NCI-H1436 (cell line): ENCODE measurements at regions not wholly inside any gene's neighbourhood (a gene's known extent, or its start where the extent isn't known, plus 50 kb on each side); places are given as distances from the start of the nearest gene placed in this dataset.

Experiments used
- DNase-seq: peaks from one replicate; lab custom pipeline; 2025; lab: John Stamatoyannopoulos, UW

DNA sequence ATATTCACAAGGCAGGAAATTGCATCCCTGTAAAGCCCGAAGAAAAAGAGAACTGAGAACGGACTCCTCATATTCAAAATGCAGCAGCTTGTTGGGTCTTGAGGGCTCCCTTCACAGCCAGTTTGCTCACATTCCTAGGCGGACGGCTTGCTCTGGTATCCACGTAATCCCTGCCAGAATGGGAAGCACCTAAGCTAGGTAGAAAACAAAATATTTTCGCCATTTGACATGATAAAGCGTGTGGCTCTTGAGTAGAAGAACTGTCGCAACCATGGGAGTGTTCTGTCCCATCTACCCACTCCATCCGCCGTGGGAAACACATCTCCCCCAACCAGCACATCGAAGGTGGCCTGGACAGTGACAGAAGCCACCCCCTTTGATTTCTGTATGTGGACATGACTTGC is 183.1 kb downstream of the GAS1 start:
- DNase-seq, result no peak

DNA sequence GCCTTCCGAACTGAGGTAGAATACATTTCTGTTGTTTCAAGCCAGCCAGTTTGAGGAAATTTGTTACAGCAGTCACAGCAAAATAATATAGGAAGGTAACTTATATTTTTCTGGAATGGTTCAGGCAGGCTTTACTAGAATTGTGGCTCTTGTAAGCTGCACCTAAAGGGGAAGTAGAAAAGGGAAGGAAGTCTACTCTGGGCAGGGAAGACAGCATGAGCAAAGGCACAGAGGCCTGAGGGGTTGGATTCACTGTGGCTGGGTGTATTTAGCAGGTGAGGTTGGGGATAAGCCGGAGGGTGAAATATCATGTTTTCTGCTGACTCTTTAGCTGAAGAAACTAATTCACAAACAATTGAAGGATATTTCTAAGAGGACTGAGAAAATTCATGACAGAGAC is 183.5 kb downstream of the GAS1 start:
- no peak for DNase-seq

DNA sequence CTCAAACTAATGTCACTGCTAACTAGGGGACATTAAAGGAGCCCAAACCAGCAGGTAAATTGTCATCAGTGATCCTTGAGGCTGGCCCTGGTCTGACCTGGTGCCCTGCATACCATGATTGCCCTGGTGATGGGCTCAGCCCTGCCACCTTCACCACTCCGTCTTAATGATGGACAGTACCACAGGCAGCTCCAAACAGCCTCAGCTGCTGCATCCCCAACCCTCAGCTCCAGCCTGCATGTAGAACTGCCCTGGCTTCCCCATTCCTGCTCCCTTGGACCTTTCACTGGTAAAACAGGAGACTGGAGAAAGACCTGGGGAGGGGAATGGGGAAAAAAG is 190.0 kb downstream of the GAS1 start:
- DNase-seq, result no peak

DNA sequence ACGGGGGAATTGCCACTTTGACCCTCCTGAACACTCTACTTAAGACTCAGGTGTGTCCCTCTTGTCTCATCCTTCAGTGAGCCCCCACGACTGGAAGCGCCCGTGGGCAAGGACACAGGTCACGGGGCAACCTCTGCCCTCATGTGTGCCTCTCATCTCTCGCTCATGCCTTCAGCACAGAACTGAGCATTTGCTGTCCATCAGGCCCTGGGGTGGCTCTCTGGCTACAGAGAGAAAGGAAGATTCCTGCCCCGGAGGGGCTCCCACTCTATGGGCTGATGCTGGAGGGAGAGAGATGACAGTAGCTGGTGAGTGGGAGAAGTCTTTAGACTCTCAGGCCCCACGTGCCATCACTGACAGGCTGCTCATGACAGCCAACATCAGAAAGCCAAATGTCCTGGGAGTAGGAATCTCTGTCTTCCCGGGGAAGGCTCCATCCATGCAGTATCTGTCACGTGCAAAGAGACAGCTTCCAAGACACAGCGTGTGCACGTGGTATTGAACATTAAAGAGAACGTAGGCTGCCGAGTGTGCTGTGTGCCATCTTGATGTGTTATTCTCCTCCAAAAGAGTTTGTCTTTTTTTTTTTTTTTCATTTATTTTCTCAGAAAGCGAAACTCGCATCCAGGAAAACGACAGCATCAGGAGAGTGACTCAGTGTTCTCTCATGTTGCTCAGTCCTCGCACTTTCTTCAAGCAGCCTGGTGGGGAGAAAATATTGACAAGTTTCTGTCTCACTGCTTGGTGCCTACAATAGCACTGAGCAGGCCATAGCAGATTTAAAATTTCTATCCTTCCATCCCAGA is 190.5 kb downstream of the GAS1 start:
- no peak for DNase-seq

DNA sequence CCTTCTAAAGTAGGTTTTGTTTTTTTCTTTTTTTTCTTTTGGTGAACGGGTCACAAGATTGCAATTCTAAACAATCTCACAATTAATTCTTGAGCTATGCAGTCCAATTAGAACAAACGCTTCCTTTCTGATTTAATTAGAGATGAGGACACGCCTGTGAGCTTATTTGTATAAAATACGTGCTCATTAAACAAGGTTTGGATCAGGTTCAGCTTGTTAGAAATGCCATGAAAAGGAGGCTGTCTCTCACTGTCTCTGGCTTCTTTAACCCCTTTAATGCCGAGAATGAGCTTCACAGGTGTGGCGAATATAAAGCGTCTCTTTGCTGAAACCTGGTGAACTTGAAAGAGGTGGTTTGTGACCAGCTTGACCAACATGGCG is 191.8 kb downstream of the GAS1 start:
- DNase-seq, result no peak

DNA sequence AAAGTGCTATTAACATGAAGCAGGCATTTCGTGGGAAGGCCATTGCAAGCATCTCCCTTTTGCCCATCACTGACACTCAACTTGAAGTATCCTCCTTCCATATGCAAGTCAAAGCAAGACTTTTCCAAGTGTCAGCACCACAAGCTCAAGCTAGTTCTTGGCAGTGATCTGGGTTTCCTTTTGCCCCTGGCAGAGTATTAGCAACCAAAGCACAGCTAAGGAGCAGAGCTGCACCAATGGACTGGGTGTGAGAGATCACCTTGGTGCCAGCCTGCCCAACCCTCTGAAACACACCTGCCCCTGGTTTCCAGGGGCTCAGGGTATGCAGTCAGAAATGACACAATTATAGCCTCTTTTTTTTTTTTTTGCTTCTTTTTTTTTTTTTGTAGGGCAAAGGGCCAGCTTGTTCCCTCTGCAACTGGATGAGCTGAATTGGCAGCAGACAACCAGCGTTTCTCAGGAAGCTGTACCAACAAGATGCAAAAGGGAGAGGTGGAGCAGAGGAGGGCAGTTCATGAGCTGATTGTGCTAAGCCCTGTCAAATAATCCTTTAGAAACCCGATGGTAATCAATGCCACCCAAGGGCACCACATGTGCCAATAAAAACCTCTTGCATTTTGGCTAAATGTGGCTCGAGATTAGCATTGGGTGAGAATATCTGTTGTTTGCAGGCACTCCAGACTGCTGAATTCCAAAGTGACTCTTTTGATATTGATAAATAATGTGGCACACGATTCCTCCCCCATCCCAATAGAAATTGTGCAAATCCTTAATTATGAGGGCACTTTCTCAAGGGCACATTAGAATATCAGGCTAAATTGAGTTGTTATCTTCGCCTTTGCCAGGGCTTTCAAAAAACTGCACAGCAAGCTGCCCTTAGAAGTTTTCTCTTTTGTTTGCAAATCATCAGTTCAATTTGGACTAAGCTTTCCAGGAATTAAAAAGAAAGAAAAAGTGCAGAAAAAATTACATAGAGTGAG is 192.4 kb downstream of the GAS1 start:
- DNase-seq, result no peak

DNA sequence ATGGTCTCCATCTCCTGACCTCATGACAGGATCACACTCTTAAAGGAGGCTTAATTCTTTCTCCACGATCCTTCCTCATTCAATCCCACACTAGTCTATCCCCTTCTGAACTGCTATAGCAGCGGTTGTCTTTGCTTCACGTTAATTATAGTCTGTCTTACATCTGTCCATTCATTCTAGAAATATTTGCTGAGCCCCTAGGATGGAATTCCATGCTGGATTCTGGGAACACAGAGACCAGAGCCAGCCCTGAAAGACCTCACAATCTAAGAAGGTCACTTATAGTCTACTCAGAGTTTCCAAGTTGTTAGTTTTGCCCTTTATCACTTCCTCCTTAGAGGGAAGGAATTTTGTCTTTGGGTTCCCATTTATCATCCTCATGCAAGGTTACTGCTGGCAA is 193.5 kb downstream of the GAS1 start:
- DNase-seq, result no peak

DNA sequence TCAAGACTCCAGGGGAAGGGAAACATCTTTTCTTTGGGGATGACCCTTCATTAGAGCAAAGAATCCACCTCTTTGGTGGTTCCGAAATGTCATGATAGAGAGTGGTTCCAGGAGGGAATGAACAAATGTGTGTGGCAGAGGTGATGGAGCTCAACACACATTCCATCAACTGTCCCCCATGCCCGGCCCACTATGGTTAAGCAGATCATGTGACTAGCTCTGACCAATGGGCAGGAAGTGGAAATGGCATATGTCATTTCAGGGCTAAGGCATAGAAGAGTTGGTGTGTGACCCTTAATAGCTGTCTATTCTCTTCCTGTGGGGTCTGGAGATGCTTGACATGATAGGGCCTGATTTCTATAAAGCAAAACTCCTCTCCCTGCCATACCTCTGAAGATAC is 194.6 kb downstream of the GAS1 start:
- no peak for DNase-seq

DNA sequence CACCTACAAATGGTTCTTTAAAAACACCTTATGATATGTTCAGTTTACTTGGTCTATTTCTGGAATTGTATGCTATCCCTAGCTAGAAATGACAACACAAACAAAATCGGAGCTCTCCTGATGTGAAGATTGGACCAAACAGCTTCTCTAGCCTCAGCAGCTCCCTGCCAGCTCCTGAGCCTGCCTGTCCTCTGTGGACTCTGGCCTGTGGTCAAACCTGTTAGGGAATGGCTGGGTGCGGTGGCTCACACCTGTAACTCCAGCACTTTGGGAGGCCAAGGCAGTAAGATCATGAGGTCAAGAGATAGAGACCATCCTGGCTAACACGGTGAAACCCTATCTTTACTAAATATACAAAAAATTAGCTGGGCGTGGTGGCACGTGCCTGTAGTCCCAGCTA is 195.3 kb downstream of the GAS1 start:
- DNase-seq, result no peak

DNA sequence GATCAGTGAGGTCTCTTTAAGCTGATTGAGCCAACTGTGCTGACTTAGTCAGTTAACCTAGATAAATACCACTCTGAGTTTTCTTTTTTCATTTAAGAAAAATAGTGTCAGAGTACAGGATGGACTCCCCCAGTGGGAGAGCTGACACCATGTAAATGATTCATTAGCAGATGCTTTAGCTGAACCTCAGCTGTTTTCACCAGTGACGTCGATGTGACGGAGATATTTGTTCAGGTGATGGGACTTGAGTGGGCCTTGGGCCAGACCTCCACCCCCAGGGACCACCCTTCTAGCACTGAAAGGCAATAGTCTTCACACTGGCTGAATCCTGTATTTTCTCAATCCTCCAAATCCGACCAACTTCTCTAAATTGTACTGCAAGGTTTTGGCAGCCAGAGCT is 196.1 kb downstream of the GAS1 start:
- no peak for DNase-seq

DNA sequence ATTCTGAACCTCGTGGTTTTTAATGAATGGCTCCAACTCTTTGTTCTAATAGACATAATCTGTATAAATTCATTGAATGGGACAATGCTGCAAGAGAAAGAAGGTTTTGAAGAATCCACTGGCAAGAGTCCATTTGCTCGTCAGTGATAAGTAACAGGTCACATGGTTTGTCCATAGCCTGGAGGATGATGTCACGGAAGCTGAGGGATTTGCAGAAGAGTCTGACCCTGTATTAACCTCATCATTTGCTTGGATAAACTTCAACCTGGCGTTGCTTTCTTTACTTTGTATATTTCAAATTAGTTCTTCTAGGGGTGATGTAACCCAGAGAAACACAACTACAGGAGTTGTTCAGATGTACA is 197.4 kb downstream of the GAS1 start:
- no peak for DNase-seq

DNA sequence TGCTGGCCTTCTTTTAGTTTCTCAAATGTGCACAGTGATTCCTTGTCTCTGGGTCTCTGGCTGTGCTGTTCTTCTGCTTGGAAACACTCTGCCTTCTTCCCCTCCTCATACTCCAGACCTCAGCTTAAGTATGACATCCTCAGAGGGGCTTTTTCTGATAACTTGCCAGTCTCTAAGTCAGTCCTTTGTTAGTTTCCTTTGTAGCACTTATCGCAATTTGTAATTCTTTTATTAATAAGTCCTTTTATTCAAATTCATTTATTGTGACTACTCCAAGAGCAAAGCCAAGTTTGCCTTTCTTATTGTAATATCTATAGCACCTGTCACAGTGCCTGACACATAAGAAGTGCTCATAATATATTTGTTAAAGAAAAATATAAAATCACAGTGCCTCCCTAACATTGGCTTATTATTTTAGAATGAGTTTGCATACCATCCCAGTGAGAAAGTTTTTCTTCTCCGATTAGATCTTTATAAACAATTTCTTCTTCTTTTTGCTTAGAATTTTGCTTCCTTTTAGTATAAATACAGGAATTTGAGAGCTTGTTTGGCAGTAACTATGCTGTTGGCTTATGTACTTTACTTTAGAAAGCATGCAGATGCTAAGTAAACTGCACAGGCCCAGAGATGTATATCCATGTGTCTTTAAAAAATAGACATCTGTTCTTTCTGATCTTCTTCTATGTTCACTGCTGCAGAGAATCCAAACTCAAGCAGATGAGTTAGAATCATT is 198.0 kb downstream of the GAS1 start:
- DNase-seq, result no peak

DNA sequence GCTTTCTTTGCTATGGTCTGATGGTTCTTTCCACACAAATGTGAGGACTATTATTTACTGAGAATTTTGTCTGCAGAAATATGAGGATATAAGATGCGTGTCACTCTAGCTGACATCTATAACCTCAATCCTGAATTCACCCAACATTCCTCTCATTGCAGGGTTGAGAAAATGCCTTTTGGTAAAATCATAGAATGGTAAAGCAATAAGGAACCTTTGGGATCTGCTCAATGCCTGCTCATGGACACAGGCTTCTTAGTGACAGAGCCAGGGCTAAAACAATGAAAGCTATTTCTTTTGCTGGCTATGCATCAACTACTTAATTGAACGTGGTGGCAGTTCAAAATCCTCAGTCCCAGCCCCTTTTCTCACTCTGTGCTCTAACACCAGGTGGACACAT is 199.6 kb downstream of the GAS1 start:
- no peak for DNase-seq

DNA sequence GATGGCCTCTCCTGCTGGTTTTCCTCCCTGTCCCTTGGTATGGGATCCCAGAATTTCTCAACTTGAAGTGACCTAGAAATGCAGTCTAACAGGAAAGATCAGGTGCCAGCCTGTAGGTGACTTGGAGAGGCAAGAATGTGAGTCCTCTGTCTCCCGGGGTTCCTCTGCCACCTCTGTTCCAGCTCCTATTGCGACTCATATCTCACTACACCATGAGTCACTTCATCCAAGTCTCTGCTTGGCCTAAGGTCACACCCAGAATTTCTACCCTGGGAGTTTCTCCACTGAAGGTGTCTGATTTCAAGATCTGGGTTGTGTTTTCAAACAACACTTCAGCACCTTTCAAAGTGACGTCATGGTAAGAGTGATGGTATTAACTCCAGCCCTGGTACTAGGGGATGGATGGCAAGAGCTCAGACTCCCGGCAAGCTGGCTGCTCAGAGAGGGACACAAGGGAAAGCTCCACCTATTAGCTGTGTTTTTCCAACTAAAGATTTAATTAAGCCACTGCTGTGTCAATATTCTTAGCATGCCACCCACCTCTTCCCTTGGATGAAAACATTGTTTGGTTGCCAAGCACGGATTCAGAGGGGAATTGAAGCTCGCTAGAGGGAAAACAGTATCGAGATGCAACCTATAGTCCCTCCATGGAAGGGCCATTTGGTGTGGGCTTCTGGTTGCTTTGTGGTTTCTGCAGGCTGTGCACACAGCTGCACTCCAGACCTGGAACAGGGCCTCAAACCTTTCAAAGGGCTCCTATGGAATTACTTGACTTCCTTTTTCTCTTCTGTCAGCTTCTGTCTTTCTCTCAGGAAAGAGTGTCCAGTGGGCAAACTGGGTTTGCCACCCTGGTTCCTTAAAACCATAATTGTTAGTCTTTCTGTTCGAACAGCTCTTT is 205.7 kb downstream of the GAS1 start:
- DNase-seq, result no peak

DNA sequence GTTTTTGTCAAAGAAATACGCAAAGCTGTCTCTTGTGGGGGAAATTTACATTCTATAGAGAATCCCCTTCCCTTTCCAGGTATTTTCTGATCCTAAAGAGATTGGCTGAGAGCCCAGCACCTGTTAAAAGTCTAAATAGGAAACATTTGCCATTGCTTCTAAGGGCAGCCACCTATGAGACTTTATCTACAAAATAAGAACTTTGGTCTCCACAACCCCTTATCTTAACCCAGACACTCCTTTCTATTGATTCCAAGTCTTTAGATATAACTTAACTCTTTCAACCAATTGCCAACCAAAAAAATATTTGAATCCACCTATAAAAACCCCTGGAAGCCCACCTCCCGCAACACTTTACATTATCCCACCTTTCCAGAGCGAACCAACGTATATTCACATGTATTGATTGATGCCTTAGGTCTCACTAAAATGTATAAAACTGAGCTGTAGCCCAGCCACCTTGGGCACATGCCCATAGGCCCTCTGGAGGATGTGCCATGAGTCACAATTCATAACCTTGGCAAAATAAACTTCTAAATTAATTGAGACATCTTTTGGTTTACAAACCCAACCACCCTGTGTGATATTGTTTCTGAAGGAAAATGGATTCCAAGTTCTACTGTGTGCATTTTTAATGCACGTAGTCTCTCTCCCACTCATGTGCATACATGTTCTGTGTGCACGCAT is 211.4 kb downstream of the GAS1 start:
- DNase-seq, result no peak

DNA sequence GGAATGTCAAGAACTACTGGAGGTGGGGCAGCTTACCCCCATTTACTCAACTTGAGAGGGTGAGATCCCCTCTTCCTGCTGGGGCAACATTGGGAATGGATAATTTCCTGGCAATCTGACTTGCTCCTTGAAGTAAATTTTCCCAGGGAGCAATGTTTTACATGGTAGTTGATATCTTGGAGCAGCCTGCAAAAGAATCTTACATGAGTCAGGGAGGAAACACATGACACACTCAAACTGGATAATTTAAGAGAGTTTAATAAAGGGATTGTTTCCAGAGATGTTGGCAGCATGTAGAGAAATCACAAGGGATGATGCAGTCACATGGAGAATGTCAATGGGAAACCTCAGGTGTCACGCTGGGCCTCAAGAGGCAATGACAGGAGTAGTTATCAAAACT is 212.5 kb downstream of the GAS1 start:
- DNase-seq, result no peak

DNA sequence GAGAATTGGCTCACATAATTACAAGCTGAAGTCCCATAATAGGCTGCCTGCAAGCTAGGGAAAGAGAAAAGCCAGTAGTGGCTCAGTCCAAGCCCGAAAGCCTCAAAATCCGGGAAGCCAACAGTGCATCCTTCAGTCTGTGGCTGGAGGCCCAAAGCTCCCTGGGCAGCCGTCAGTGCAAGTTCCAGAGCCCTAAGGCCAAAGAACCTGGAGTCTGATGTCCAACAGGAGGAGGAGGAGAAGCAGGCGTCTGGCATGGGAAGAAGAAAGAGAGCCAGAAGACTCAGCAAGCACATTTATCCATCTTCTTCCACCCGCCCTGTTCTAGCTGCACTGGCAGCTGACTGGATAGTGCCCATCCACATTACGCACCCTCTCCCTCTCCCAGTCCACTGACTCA is 213.4 kb downstream of the GAS1 start:
- DNase-seq, result no peak

DNA sequence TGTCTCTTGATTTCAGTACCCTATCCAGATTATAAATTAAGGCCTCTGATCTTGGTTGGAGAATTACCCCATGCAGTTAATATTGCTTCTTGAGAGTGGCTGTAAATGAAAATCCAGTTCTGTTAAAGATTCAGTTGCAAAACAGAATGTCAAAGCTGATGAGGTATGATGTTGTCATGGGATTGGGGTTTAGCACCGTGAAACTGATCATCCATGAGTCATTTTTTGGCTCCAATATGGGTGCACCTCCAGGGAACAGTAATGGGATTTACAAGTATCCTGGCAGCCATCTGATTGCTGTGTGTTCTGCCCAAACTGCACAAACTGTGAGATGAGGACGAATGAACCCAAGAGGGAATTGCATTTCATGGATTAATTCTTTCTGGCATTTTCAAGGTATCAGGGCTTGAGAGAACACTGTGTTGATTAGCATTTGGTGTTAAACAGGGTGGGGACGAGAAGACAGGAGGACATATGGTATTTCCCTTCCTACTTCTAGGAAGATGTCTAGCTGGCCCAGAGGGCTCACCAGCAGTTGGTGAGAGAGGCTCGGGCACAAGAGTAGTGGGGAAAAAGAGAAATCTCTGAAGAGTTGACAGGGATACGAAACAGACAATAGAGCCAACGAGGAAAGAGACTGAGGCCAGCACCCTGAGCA is 214.7 kb downstream of the GAS1 start:
- DNase-seq, result no peak

DNA sequence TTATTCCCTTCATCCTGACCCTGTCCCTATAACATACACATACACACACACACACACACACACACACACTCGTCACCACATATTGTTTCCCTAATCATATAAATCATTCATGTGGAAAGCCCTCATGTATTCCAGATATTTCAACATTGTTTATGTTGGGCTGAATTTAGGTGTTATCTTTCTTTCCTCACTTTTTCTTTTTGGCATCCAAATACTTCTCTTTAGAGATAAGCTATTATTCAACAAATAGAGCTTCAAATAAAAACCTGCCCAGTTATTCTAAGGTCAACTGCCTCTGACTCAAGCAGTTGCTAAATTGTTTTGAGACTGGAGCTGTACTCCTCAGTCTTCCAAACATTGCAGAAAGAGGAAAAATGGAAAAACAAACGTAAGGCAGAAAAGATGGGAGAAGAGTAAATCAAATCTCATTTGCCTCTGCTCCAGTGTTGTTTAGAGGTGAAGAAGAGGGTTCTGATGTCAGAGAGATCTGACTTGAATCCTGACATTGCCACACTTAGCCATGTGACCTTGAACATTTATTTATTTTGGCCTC is 215.7 kb downstream of the GAS1 start:
- no peak for DNase-seq
